Hepatocyte (in vitro differentiated cells): ENCODE measurements at regions not wholly inside any gene's neighbourhood (a gene's known extent, or its start where the extent isn't known, plus 50 kb on each side); places are given as distances from the start of the nearest gene placed in this dataset.
"Not testable (repeated sequence)": the region's sequence is repeated elsewhere in the genome, so short reads cannot be mapped to it uniquely, and the experiment has no call there.

Experiments used
- DNase-seq: peaks from one replicate; pipeline ENCODE4 v3.0.0-alpha.2; 2016; ENCODE audit warnings: low spot score
- H2AFZ ChIP-seq: fragments of 200-600 bp; sonication (generic); 2 replicates; pipeline ENCODE4 v1.6.0; 2016; ENCODE audit warnings: antibody characterized with exemption, mild to moderate bottlenecking
- H3K27ac ChIP-seq: fragments of 200-600 bp; sonication (generic); 2 replicates; pipeline ENCODE4 v1.5.1; 2016; ENCODE audit warnings: mild to moderate bottlenecking
- H3K27me3 ChIP-seq: fragments of 200-600 bp; sonication (generic); 2 replicates; pipeline ENCODE4 v1.6.1; 2016
- H3K36me3 ChIP-seq: fragments of 200-600 bp; sonication (generic); replicated peaks from 2 replicates; pipeline ENCODE4 v1.5.1; 2016; ENCODE audit warnings: low read depth; ENCODE audit not compliant: insufficient read depth
- H3K4me1 ChIP-seq: fragments of 200-600 bp; sonication (generic); 2 replicates; pipeline ENCODE4 v1.5.1; 2016; ENCODE audit warnings: mild to moderate bottlenecking, moderate library complexity; ENCODE audit not compliant: insufficient read depth
- H3K4me2 ChIP-seq: fragments of 200-600 bp; sonication (generic); 2 replicates; pipeline ENCODE4 v1.6.0; 2016
- H3K4me3 ChIP-seq: fragments of 200-600 bp; sonication (generic); 2 replicates; pipeline ENCODE4 v1.5.1; 2016; ENCODE audit warnings: mild to moderate bottlenecking
- H3K79me2 ChIP-seq: fragments of 200-600 bp; sonication (generic); 2 replicates; pipeline ENCODE4 v1.6.0; 2017; ENCODE audit warnings: mild to moderate bottlenecking
- H3K9me2 ChIP-seq: fragments of 200-600 bp; sonication (generic); replicated peaks from 2 replicates; pipeline ENCODE4 v1.6.0; 2017; ENCODE audit warnings: mild to moderate bottlenecking; ENCODE audit not compliant: insufficient read depth
- H3K9me3 ChIP-seq: fragments of 200-600 bp; sonication (generic); 2 replicates; pipeline ENCODE4 v1.5.1; 2016; ENCODE audit warnings: low read depth, mild to moderate bottlenecking
- H4K20me1 ChIP-seq: fragments of 200-600 bp; sonication (generic); 2 replicates; pipeline ENCODE4 v1.6.0; 2016; ENCODE audit warnings: mild to moderate bottlenecking; ENCODE audit not compliant: insufficient read depth, poor library complexity, severe bottlenecking
- EZH2 ChIP-seq: fragments of 200-600 bp; sonication (generic); IDR thresholded peaks from 2 replicates; pipeline ENCODE4 v1.6.1; 2016; ENCODE audit warnings: antibody characterized with exemption, mild to moderate bottlenecking, borderline replicate concordance
- EZH2phosphoT487 ChIP-seq: fragments of 200-600 bp; sonication (generic); IDR thresholded peaks from one replicate; pipeline ENCODE4 v1.6.1; 2018; ENCODE audit warnings: antibody characterized with exemption, mild to moderate bottlenecking, low read depth, moderate library complexity; ENCODE audit not compliant: unreplicated experiment, severe bottlenecking
- WGBS: methylation state at CpG from one replicate; pipeline ENCODE4 v1.1.6; 2016; ENCODE audit warnings: low lambda C conversion rate; ENCODE audit errors: missing lambda C conversion rate; 5-methylcytosine and 5-hydroxymethylcytosine counted together
- TF ChIP-seq, protein P1 (sequence below): fragments of 200-600 bp; sonication (generic); IDR thresholded peaks from 2 replicates; pipeline ENCODE4 v1.5.1; 2016; ENCODE audit warnings: antibody characterized with exemption, mild to moderate bottlenecking; ENCODE audit not compliant: poor library complexity

GRCh38 chr3:89032346-89033013, 74.9 kb upstream of the EPHA3 start:
- Histone ChIP-seq H2AFZ (no peak overlapping the region), H3K4me2 (no peak overlapping the region), H3K9me3 (no peaks in the 10 kb centered on the region), H3K9me2 (no peaks in the 10 kb centered on the region), H3K79me2 (no peaks in the 10 kb centered on the region), H3K4me3 (no peak overlapping the region), H3K4me1 (no peaks in the 10 kb centered on the region), H3K36me3 (no peaks in the 10 kb centered on the region), H3K27ac (no peak overlapping the region), H4K20me1 (no peaks in the 10 kb centered on the region), H3K27me3 (no peaks in the 10 kb centered on the region)
- no peak for DNase-seq
- WGBS, result 33% methylated on average over 1 of the region's 1 CpG
- TF ChIP-seq EZH2phosphoT487 (no peak), EZH2 (no peak)
- TF ChIP-seq, protein P1, sequence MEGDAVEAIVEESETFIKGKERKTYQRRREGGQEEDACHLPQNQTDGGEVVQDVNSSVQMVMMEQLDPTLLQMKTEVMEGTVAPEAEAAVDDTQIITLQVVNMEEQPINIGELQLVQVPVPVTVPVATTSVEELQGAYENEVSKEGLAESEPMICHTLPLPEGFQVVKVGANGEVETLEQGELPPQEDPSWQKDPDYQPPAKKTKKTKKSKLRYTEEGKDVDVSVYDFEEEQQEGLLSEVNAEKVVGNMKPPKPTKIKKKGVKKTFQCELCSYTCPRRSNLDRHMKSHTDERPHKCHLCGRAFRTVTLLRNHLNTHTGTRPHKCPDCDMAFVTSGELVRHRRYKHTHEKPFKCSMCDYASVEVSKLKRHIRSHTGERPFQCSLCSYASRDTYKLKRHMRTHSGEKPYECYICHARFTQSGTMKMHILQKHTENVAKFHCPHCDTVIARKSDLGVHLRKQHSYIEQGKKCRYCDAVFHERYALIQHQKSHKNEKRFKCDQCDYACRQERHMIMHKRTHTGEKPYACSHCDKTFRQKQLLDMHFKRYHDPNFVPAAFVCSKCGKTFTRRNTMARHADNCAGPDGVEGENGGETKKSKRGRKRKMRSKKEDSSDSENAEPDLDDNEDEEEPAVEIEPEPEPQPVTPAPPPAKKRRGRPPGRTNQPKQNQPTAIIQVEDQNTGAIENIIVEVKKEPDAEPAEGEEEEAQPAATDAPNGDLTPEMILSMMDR, result no peak

GRCh38 chr3:89034723-89035122, 72.7 kb upstream of the EPHA3 start:
- not testable (repeated sequence) for H3K9me3 ChIP-seq, H3K9me2 ChIP-seq, H3K36me3 ChIP-seq, H3K27me3 ChIP-seq, H3K4me3 ChIP-seq, H4K20me1 ChIP-seq, H3K79me2 ChIP-seq, H2AFZ ChIP-seq, DNase-seq, H3K4me1 ChIP-seq, H3K4me2 ChIP-seq, H3K27ac ChIP-seq
- WGBS, result 90% methylated on average over 6 of the region's 6 CpGs

- Histone ChIP-seq H3K27me3 (no peaks in the 10 kb centered on the region), H3K9me3 (no peaks in the 10 kb centered on the region), H3K79me2 (no peaks in the 10 kb centered on the region), H4K20me1 (no peaks in the 10 kb centered on the region), H2AFZ (no peak overlapping the region), H3K4me1 (no peaks in the 10 kb centered on the region), H3K4me2 (no peak overlapping the region), H3K36me3 (no peaks in the 10 kb centered on the region), H3K27ac (no peak overlapping the region), H3K9me2 (no peaks in the 10 kb centered on the region), H3K4me3 (no peak overlapping the region)
- no peak for TF ChIP-seq EZH2
- TF ChIP-seq, protein P1, result no peak
- no peak for TF ChIP-seq EZH2phosphoT487
- WGBS, result 52% methylated on average over 1 of the region's 1 CpG
- DNase-seq, result no peak
Measured at GRCh38 chr3:89038869-89039268, 68.6 kb upstream of the EPHA3 start.

DNA sequence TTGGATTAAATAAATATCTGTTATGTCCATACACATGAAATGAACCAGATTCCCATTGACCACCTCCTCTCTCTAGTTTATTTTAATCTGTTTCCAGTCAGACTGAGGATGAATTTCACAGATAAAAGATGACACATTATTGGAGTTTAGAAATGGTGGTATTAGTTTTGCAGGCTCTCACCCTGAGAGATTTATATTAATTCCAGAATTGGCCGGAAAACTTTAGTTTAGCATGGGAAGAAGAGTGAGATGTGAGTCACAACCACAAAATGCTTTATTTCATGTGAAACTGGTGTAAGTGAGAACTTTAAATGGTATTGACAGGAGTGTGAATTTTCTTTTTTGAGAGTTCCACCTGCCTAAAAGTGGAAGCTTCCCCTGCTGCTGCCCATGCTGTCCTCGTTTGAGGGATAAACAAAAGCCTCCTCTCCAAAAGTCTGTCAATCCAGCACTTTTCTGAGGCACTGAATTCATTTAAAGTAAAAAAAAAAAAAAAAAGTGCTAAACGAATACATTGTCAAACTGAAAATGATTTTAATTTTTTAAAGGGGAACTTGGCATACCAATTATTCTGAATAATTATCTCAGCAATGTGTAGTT, 65.1 kb upstream of the EPHA3 start:
- H3K9me2 ChIP-seq, result no peaks in the 10 kb centered on the region
- no peak overlapping the region for H3K27ac ChIP-seq
- H3K27me3 ChIP-seq, result no peaks in the 10 kb centered on the region
- H4K20me1 ChIP-seq, result no peaks in the 10 kb centered on the region
- no peaks in the 10 kb centered on the region for H3K79me2 ChIP-seq
- no peak overlapping the region for H2AFZ ChIP-seq
- TF ChIP-seq, protein P1, result no peak
- no peak for TF ChIP-seq EZH2
- TF ChIP-seq EZH2phosphoT487, result no peak
- no peaks in the 10 kb centered on the region for H3K9me3 ChIP-seq
- DNase-seq, result no peak
- no peak overlapping the region for H3K4me2 ChIP-seq
- no peak overlapping the region for H3K4me3 ChIP-seq
- H3K36me3 ChIP-seq, result no peaks in the 10 kb centered on the region
- no peaks in the 10 kb centered on the region for H3K4me1 ChIP-seq
- 60% methylated on average over 3 of the region's 3 CpGs for WGBS
